Neural progenitor cell (in vitro differentiated cells): ENCODE measurements at regions not wholly inside any gene's neighbourhood (a gene's known extent, or its start where the extent isn't known, plus 50 kb on each side); places are given as distances from the start of the nearest gene placed in this dataset.

Experiments
- DNase-seq: peaks from one replicate; pipeline ENCODE4 v3.0.0-alpha.2; 2016; ENCODE audit warnings: low spot score
- H2AFZ ChIP-seq: fragments of 200-600 bp; sonication (generic); replicated peaks from 2 replicates; pipeline ENCODE4 v1.6.1; 2016; ENCODE audit warnings: antibody characterized with exemption
- H3F3A ChIP-seq: fragments of 200-600 bp; sonication (generic); 2 replicates; pipeline ENCODE4 v1.6.1; 2016; ENCODE audit warnings: antibody characterized with exemption, low read depth
- H3K27ac ChIP-seq: fragments of 200-600 bp; sonication (generic); 2 replicates; pipeline ENCODE4 v1.5.1; 2016; ENCODE audit warnings: mild to moderate bottlenecking
- H3K27me3 ChIP-seq: fragments of 200-600 bp; sonication (generic); 2 replicates; pipeline ENCODE4 v1.6.1; 2016; ENCODE audit warnings: mild to moderate bottlenecking, moderate library complexity
- H3K36me3 ChIP-seq: fragments of 200-600 bp; sonication (generic); 2 replicates; pipeline ENCODE4 v1.5.1; 2016
- H3K4me1 ChIP-seq: fragments of 200-600 bp; sonication (generic); 2 replicates; pipeline ENCODE4 v1.6.1; 2016; ENCODE audit warnings: mixed run types
- H3K4me2 ChIP-seq: fragments of 200-600 bp; sonication (generic); 2 replicates; pipeline ENCODE4 v1.6.1; 2016
- H3K4me3 ChIP-seq: fragments of 200-600 bp; sonication (generic); 2 replicates; pipeline ENCODE4 v1.5.1; 2016
- H3K79me2 ChIP-seq: fragments of 200-600 bp; sonication (generic); 2 replicates; pipeline ENCODE4 v1.6.1; 2016; ENCODE audit warnings: low read depth
- H3K9ac ChIP-seq: fragments of 200-600 bp; sonication (generic); 2 replicates; pipeline ENCODE4 v1.6.1; 2016
- H3K9me3 ChIP-seq: fragments of 200-600 bp; sonication (generic); 2 replicates; pipeline ENCODE4 v1.5.1; 2016; ENCODE audit warnings: low read depth
- H4K20me1 ChIP-seq: fragments of 200-600 bp; sonication (generic); 2 replicates; pipeline ENCODE4 v1.6.1; 2016; ENCODE audit warnings: low read depth
- H3K27ac Mint-ChIP-seq: 3 replicates; pipeline ENCODE4 v1.8.0; 2021; ENCODE audit warnings: mixed read lengths
- H3K27me3 Mint-ChIP-seq: 2 replicates; pipeline ENCODE4 v1.8.0; 2022; ENCODE audit warnings: low read depth, mild to moderate bottlenecking, inconsistent platforms, moderate library complexity, mixed read lengths; ENCODE audit not compliant: insufficient read depth
- H3K36me3 Mint-ChIP-seq: 3 replicates; pipeline ENCODE4 v1.8.0; 2021; ENCODE audit warnings: mixed read lengths
- H3K4me1 Mint-ChIP-seq: 3 replicates; pipeline ENCODE4 v1.8.0; 2021; ENCODE audit warnings: mixed read lengths
- H3K4me3 Mint-ChIP-seq: 3 replicates; pipeline ENCODE4 v1.8.0; 2021; ENCODE audit warnings: mild to moderate bottlenecking, moderate library complexity, mixed read lengths
- H3K9me3 Mint-ChIP-seq: 3 replicates; pipeline ENCODE4 v1.8.0; 2020; ENCODE audit warnings: mixed read lengths
- EZH2 ChIP-seq: fragments of 200-600 bp; sonication (generic); IDR thresholded peaks from 2 replicates; pipeline ENCODE4 v1.6.1; 2017; ENCODE audit warnings: antibody characterized with exemption, mild to moderate bottlenecking, moderate library complexity
- EZH2phosphoT487 ChIP-seq: fragments of 200-600 bp; sonication (generic); IDR thresholded peaks from 2 replicates; pipeline ENCODE4 v1.6.1; 2017; ENCODE audit warnings: antibody characterized with exemption
- TF ChIP-seq, protein P1 (sequence below): fragments of 200-600 bp; sonication (generic); IDR thresholded peaks from 2 replicates; pipeline ENCODE4 v1.5.1; 2017; ENCODE audit warnings: antibody characterized with exemption, mild to moderate bottlenecking

- Mint-ChIP-seq H3K9me3 (peaks cover 10% of the 10 kb centered on the region), H3K4me1 (peaks cover 5% of the 10 kb centered on the region), H3K27ac (no peak overlapping the region), H3K36me3 (no peaks in the 10 kb centered on the region), H3K27me3 (peaks cover 8% of the 10 kb centered on the region), H3K4me3 (no peak overlapping the region)
- Histone ChIP-seq H3K9ac (no peak overlapping the region), H3K4me3 (no peak overlapping the region), H2AFZ (no peak overlapping the region), H3K36me3 (no peaks in the 10 kb centered on the region), H3K4me2 (no peak overlapping the region), H3K4me1 (no peaks in the 10 kb centered on the region), H3K27ac (no peak overlapping the region), H3K79me2 (no peaks in the 10 kb centered on the region), H3K9me3 (no peaks in the 10 kb centered on the region), H3K27me3 (no peaks in the 10 kb centered on the region), H4K20me1 (no peaks in the 10 kb centered on the region), H3F3A (no peaks in the 10 kb centered on the region)
- no peak for TF ChIP-seq EZH2phosphoT487
- TF ChIP-seq EZH2 = no peak
- TF ChIP-seq, protein P1, sequence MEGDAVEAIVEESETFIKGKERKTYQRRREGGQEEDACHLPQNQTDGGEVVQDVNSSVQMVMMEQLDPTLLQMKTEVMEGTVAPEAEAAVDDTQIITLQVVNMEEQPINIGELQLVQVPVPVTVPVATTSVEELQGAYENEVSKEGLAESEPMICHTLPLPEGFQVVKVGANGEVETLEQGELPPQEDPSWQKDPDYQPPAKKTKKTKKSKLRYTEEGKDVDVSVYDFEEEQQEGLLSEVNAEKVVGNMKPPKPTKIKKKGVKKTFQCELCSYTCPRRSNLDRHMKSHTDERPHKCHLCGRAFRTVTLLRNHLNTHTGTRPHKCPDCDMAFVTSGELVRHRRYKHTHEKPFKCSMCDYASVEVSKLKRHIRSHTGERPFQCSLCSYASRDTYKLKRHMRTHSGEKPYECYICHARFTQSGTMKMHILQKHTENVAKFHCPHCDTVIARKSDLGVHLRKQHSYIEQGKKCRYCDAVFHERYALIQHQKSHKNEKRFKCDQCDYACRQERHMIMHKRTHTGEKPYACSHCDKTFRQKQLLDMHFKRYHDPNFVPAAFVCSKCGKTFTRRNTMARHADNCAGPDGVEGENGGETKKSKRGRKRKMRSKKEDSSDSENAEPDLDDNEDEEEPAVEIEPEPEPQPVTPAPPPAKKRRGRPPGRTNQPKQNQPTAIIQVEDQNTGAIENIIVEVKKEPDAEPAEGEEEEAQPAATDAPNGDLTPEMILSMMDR = no peak
- no peak for DNase-seq
Measured at GRCh38 chr4:18630218-18631110, 608.9 kb upstream of the LCORL start.

- H3K9me3 ChIP-seq = no peaks in the 10 kb centered on the region
- no peak overlapping the region for H3K27ac Mint-ChIP-seq
- no peak overlapping the region for H2AFZ ChIP-seq
- H3K27me3 ChIP-seq = no peaks in the 10 kb centered on the region
- no peaks in the 10 kb centered on the region for H3F3A ChIP-seq
- H3K4me1 Mint-ChIP-seq = no peaks in the 10 kb centered on the region
- H3K4me2 ChIP-seq = no peak overlapping the region
- no peak for TF ChIP-seq EZH2
- TF ChIP-seq EZH2phosphoT487 = no peak
- TF ChIP-seq, protein P1 = no peak
- no peak for DNase-seq
- H3K9ac ChIP-seq = no peak overlapping the region
- no peaks in the 10 kb centered on the region for H3K36me3 Mint-ChIP-seq
- no peaks in the 10 kb centered on the region for H3K36me3 ChIP-seq
- H3K27me3 Mint-ChIP-seq = peaks cover 4% of the 10 kb centered on the region
- no peaks in the 10 kb centered on the region for H3K79me2 ChIP-seq
- no peaks in the 10 kb centered on the region for H4K20me1 ChIP-seq
- H3K4me1 ChIP-seq = no peaks in the 10 kb centered on the region
- peaks cover 10% of the 10 kb centered on the region for H3K9me3 Mint-ChIP-seq
- no peak overlapping the region for H3K27ac ChIP-seq
- H3K4me3 Mint-ChIP-seq = no peak overlapping the region
- H3K4me3 ChIP-seq = no peak overlapping the region
Measured at GRCh38 chr4:18627447-18628005, 606.0 kb upstream of the LCORL start.

- no peak for TF ChIP-seq EZH2
- TF ChIP-seq, protein P1 = no peak
- Histone ChIP-seq H3K4me2 (no peak overlapping the region), H3K4me3 (no peak overlapping the region), H3F3A (no peaks in the 10 kb centered on the region), H3K27me3 (no peaks in the 10 kb centered on the region), H4K20me1 (no peaks in the 10 kb centered on the region), H3K79me2 (no peaks in the 10 kb centered on the region), H3K27ac (no peak overlapping the region), H3K9ac (no peak overlapping the region), H3K36me3 (no peaks in the 10 kb centered on the region), H3K4me1 (no peaks in the 10 kb centered on the region), H3K9me3 (no peaks in the 10 kb centered on the region), H2AFZ (no peak overlapping the region)
- DNase-seq = no peak
- Mint-ChIP-seq H3K4me1 (no peaks in the 10 kb centered on the region), H3K27ac (no peak overlapping the region), H3K27me3 (peaks cover 4% of the 10 kb centered on the region), H3K36me3 (no peaks in the 10 kb centered on the region), H3K4me3 (no peak overlapping the region), H3K9me3 (peaks cover 10% of the 10 kb centered on the region)
Measured at GRCh38 chr4:18626996-18627395, 605.4 kb upstream of the LCORL start.
